IMR-90 (cell line): ENCODE measurements at regions not wholly inside any gene's neighbourhood (a gene's known extent, or its start where the extent isn't known, plus 50 kb on each side); places are given as distances from the start of the nearest gene placed in this dataset.

ENCODE experiments used
- ATAC-seq: fragments of 200-7000 bp; cut with Tn5 transposase; 2 replicates; pipeline ENCODE4 v1.9.1; 2020; ENCODE audit warnings: low read depth, mild to moderate bottlenecking, moderate library complexity
- BruUV-seq: library from RNA; stranded (reverse); fragments of 400-500 nt; replicated peaks from 2 replicates; lab custom pipeline; 2021; lab: Mats Ljungman, UMichigan
- CTCF ChIA-PET: fragments of 300-600 bp; formaldehyde crosslinking; extraction: SDS; loops from one replicate; lab custom pipeline; 2021; ENCODE audit warnings: antibody characterized with exemption; lab: Yijun Ruan, JAX
- POLR2A ChIA-PET: fragments of 300-600 bp; sonication (Branson Sonifier 250); formaldehyde crosslinking; loops from one replicate; lab custom pipeline; 2022; ENCODE audit warnings: antibody characterized with exemption; ENCODE audit not compliant: unreplicated experiment; lab: Charles Lee
- DNase-seq: peaks from one replicate; pipeline ENCODE4 v3.0.0; 2013
- H2AFZ ChIP-seq: replicated peaks from 2 replicates; pipeline ENCODE3; 2013; ENCODE audit warnings: low read length, mild to moderate bottlenecking; ENCODE audit not compliant: poor library complexity
- H2AK5ac ChIP-seq: 2 replicates; pipeline ENCODE4 v1.6.1; 2013; ENCODE audit warnings: low read depth, low read length, inconsistent platforms
- H2AK9ac ChIP-seq: replicated peaks from 2 replicates; pipeline ENCODE3; 2013; ENCODE audit warnings: mild to moderate bottlenecking, low read depth, low read length, moderate library complexity; ENCODE audit not compliant: poor library complexity
- H2BK120ac ChIP-seq: 2 replicates; pipeline ENCODE4 v1.6.1; 2013; ENCODE audit warnings: low read depth, low read length, inconsistent platforms
- H2BK15ac ChIP-seq: 3 replicates; pipeline ENCODE4 v1.6.1; 2013; ENCODE audit warnings: low read depth, low read length, inconsistent platforms
- H2BK20ac ChIP-seq: 2 replicates; pipeline ENCODE4 v1.6.1; 2013; ENCODE audit warnings: low read depth, mild to moderate bottlenecking, inconsistent platforms, low read length, moderate library complexity
- H2BK5ac ChIP-seq: 2 replicates; pipeline ENCODE4 v1.6.1; 2013; ENCODE audit warnings: mild to moderate bottlenecking, low read depth, low read length, inconsistent platforms; ENCODE audit not compliant: poor library complexity, severe bottlenecking
- H3K14ac ChIP-seq: replicated peaks from 2 replicates; pipeline ENCODE4 v1.6.1; 2013; ENCODE audit warnings: low read depth, low read length, inconsistent platforms
- H3K18ac ChIP-seq: 2 replicates; pipeline ENCODE4 v1.6.1; 2013; ENCODE audit warnings: low read depth, low read length, control low read depth
- H3K23ac ChIP-seq: 2 replicates; pipeline ENCODE4 v1.6.1; 2013; ENCODE audit warnings: low read depth, low read length, inconsistent platforms
- H3K27ac ChIP-seq: 2 replicates; pipeline ENCODE4 v1.5.1; 2013; ENCODE audit warnings: mild to moderate bottlenecking, control low read depth, low read length; ENCODE audit not compliant: insufficient read depth
- H3K27me3 ChIP-seq: 2 replicates; pipeline ENCODE4 v1.6.1; 2013; ENCODE audit warnings: low read length; ENCODE audit not compliant: control insufficient read depth, insufficient read depth
- H3K36me3 ChIP-seq: 2 replicates; pipeline ENCODE4 v1.6.1; 2013; ENCODE audit warnings: low read length, mixed read lengths; ENCODE audit not compliant: control insufficient read depth, insufficient read depth
- H3K4ac ChIP-seq: 2 replicates; pipeline ENCODE4 v1.6.1; 2013; ENCODE audit warnings: low read depth, low read length, inconsistent platforms
- H3K4me1 ChIP-seq: 2 replicates; pipeline ENCODE4 v1.6.1; 2013; ENCODE audit warnings: low read length, mixed read lengths; ENCODE audit not compliant: control insufficient read depth, insufficient read depth
- H3K4me2 ChIP-seq: 2 replicates; pipeline ENCODE4 v1.6.1; 2013; ENCODE audit warnings: low read depth, mild to moderate bottlenecking, control low read depth, low read length, moderate library complexity
- H3K4me3 ChIP-seq: 2 replicates; pipeline ENCODE4 v1.5.1; 2013; ENCODE audit warnings: low read depth, mild to moderate bottlenecking, control low read depth, low read length, moderate library complexity; ENCODE audit not compliant: insufficient read depth
- H3K56ac ChIP-seq: 2 replicates; pipeline ENCODE4 v1.6.1; 2013; ENCODE audit warnings: low read length, inconsistent platforms; ENCODE audit not compliant: insufficient read depth; ENCODE audit errors: extremely low read depth
- H3K79me1 ChIP-seq, 2 experiments: 2 replicates each; pipeline ENCODE4 v1.6.1; 2013; ENCODE audit warnings: low read length in 2 of 2, inconsistent platforms in 1 of 2, low read depth in 1 of 2
- H3K9ac ChIP-seq: 2 replicates; pipeline ENCODE4 v1.6.1; 2013; ENCODE audit warnings: low read depth, low read length, control low read depth
- H3K9me1 ChIP-seq: 2 replicates; pipeline ENCODE4 v1.6.1; 2013; ENCODE audit warnings: low read length, inconsistent platforms; ENCODE audit not compliant: insufficient read depth
- H3K9me3 ChIP-seq: 2 replicates; pipeline ENCODE4 v1.6.1; 2013; ENCODE audit warnings: low read length; ENCODE audit not compliant: control insufficient read depth, insufficient read depth
- H4K20me1 ChIP-seq: 2 replicates; pipeline ENCODE4 v1.6.1; 2013; ENCODE audit warnings: low read length, inconsistent platforms; ENCODE audit not compliant: insufficient read depth
- H4K5ac ChIP-seq: 2 replicates; pipeline ENCODE4 v1.6.1; 2013; ENCODE audit warnings: mild to moderate bottlenecking, low read depth, low read length, control low read depth
- H4K8ac ChIP-seq, 2 experiments: 2 replicates each; pipeline ENCODE4 v1.6.1; 2013; ENCODE audit warnings: low read depth in 2 of 2, low read length in 2 of 2, control low read depth in 1 of 2, inconsistent platforms in 1 of 2
- H4K91ac ChIP-seq: 2 replicates; pipeline ENCODE4 v1.6.1; 2013; ENCODE audit warnings: low read depth, low read length, inconsistent platforms; ENCODE audit not compliant: insufficient read depth
- BHLHE40 ChIP-seq: fragments of 150-350 bp; IDR thresholded peaks from 2 replicates; pipeline ENCODE4 v1.6.1; 2016; ENCODE audit warnings: mild to moderate bottlenecking, low read depth, low read length
- CEBPB ChIP-seq: IDR thresholded peaks from 2 replicates; pipeline ENCODE4 v1.6.1; 2012; ENCODE audit warnings: low read depth, low read length, improper control_type of control experiment
- CHD1 ChIP-seq: IDR thresholded peaks from 2 replicates; pipeline ENCODE4 v1.6.1; 2012; ENCODE audit warnings: low read depth, low read length, improper control_type of control experiment
- CTCF ChIP-seq: conservative IDR thresholded peaks from 2 replicates; pipeline ENCODE4 v1.5.1; 2012; ENCODE audit warnings: mild to moderate bottlenecking, low read depth, low read length, improper control_type of control experiment
- FOS ChIP-seq: fragments of 150-350 bp; IDR thresholded peaks from 2 replicates; pipeline ENCODE4 v1.6.1; 2016; ENCODE audit warnings: low read depth, low read length
- MAFK ChIP-seq: IDR thresholded peaks from 2 replicates; pipeline ENCODE4 v1.6.1; 2012; ENCODE audit warnings: low read depth, low read length, improper control_type of control experiment
- MXI1 ChIP-seq: IDR thresholded peaks from 2 replicates; pipeline ENCODE4 v1.6.1; 2012; ENCODE audit warnings: low read depth, mild to moderate bottlenecking, low read length, moderate library complexity, borderline replicate concordance
- POLR2A ChIP-seq: IDR thresholded peaks from 2 replicates; pipeline ENCODE4 v1.6.1; 2012; ENCODE audit warnings: mild to moderate bottlenecking, low read depth, low read length
- SMC3 ChIP-seq: fragments of 150-350 bp; IDR thresholded peaks from 2 replicates; pipeline ENCODE4 v1.6.1; 2016; ENCODE audit warnings: low read depth, mild to moderate bottlenecking, antibody characterized with exemption, low read length, moderate library complexity
- USF2 ChIP-seq: fragments of 150-350 bp; IDR thresholded peaks from 2 replicates; pipeline ENCODE4 v1.6.1; 2017; ENCODE audit warnings: mild to moderate bottlenecking, antibody characterized with exemption, low read length, low read depth
- WGBS, 2 experiments: methylation state at CpG; one replicate each; pipeline versions ENCODE4 v1.1.5 to v1.1.7; 2013; ENCODE audit warnings: missing lambda C conversion rate in 2 of 2; ENCODE audit not compliant: insufficient read length in 1 of 2; ENCODE audit errors: extremely low coverage in 2 of 2; 5-methylcytosine and 5-hydroxymethylcytosine counted together
- dilution Hi-C: fragments of 300-500 bp; cut with HindIII; formaldehyde crosslinking; loops from one replicate; pipeline ENCODE4 v1.14.3; 2018; ENCODE audit warnings: low sequenced_read_pairs; ENCODE audit not compliant: unreplicated experiment
- in situ Hi-C: fragments of 300-500 bp; cut with MboI; formaldehyde crosslinking; loops from 3 replicates; pipeline ENCODE4 v1.14.3; 2019; ENCODE audit warnings: low sequenced_read_pairs, inconsistent platforms, mixed read lengths
- intact Hi-C: fragments of 100-400 bp; cut with micrococcal nuclease; formaldehyde crosslinking; loops from 2 replicates; pipeline ENCODE4 v1.10.0; 2022

- H2BK20ac ChIP-seq: no peak overlapping the region
- H2AFZ ChIP-seq: no peak overlapping the region
- H3K9me3 ChIP-seq: no peaks in the 10 kb centered on the region
- H3K4me2 ChIP-seq: no peak overlapping the region
- no TSS peak for BruUV-seq
- DNase-seq (no peak), ATAC-seq (no peak)
- CTCF ChIA-PET: no interaction called here
- POLR2A ChIA-PET: no interaction called here
- H2AK5ac ChIP-seq: no peak overlapping the region
- no peak overlapping the region for H2BK15ac ChIP-seq
- dilution Hi-C loops: no loop called here
- no peak overlapping the region for H3K4ac ChIP-seq
- 84% methylated on average over 5 of the region's 13 CpGs; no CpG with 5 or more reads in 1 of the 2 experiments for WGBS, 2 experiments
- H3K4me1 ChIP-seq: no peaks in the 10 kb centered on the region
- H2AK9ac ChIP-seq: no peak overlapping the region
- TF ChIP-seq MAFK: no peak
- TF ChIP-seq USF2: no peak
- TF ChIP-seq SMC3: no peak
- TF ChIP-seq CTCF: no peak
- TF ChIP-seq CEBPB: no peak
- no peak for TF ChIP-seq BHLHE40
- TF ChIP-seq CHD1: no peak
- no peak for TF ChIP-seq FOS
- no peak for TF ChIP-seq MXI1
- TF ChIP-seq POLR2A: no peak
- in situ Hi-C loops: no loop called here
- no peak overlapping the region for H3K56ac ChIP-seq
- no peak overlapping the region for H4K91ac ChIP-seq
- intact Hi-C loops: no loop called here
- H3K9ac ChIP-seq: no peak overlapping the region
- no peak overlapping the region for H2BK120ac ChIP-seq
- no peaks in the 10 kb centered on the region for H3K36me3 ChIP-seq
- H3K18ac ChIP-seq: no peak overlapping the region
- no peak overlapping the region for H3K27ac ChIP-seq
- H3K14ac ChIP-seq: no peak overlapping the region
- no peak overlapping the region for H3K23ac ChIP-seq
- H2BK5ac ChIP-seq: no peak overlapping the region
- no peaks in the 10 kb centered on the region for H4K20me1 ChIP-seq
- H3K9me1 ChIP-seq: no peaks in the 10 kb centered on the region
- H3K27me3 ChIP-seq: peaks cover 3% of the 10 kb centered on the region
- H3K79me1 ChIP-seq: no peaks in the 10 kb centered on the region
- no peak overlapping the region for H3K4me3 ChIP-seq
- no peak overlapping the region for H4K5ac ChIP-seq
- H4K8ac ChIP-seq: no peak overlapping the region
These were observed 258.9 kb upstream of the TLE4 start for GRCh38 chr9:79312686-79313421.
